ENCODE measurements at regions not wholly inside any gene's neighbourhood (a gene's known extent, or its start where the extent isn't known, plus 50 kb on each side); places are given as distances from the start of the nearest gene placed in this dataset.

DNA sequence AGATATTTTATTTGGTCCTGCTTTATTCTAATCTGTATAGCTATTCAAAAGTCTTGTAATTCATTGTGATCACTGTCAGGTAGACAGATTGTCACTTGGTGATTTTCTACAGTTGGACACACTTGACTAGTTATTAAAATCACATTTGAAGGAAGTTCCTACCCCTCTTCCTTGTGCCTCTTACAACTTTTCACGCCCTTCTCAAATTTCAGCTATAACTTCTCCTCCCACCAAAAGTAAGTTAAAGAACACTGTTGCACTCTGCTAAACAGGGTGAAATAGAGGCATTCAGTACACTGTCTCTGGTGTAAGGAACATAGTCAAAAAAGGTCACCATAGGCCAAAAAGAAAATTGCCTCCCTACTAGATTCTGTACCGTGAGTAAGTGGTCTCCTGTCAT lies 142.1 kb upstream of the POU5F2 start:
- no peak for DNase-seq

DNA sequence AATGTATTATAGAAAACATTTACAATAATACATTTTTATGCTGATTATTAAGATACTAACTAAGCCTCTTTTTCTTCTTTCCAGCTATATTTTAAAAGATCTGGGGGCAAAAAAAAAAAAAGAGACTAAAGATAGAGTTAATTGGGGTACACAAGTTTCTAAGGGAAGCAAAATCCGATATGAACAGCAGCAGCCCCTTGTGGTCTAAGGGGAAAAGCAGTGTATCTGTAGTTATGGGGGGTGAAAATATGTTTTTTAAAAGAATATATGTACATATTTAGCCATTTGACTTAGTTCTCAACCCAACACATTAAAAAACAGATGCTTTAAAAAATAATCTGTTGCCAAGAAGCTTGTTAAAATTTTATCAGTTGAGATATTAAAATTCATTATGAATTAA lies 134.3 kb upstream of the POU5F2 start:
- DNase-seq, result no peak

GRCh38 chr5:93874491-93874890 lies 133.1 kb upstream of the POU5F2 start:
- DNase-seq, result no peak

DNA sequence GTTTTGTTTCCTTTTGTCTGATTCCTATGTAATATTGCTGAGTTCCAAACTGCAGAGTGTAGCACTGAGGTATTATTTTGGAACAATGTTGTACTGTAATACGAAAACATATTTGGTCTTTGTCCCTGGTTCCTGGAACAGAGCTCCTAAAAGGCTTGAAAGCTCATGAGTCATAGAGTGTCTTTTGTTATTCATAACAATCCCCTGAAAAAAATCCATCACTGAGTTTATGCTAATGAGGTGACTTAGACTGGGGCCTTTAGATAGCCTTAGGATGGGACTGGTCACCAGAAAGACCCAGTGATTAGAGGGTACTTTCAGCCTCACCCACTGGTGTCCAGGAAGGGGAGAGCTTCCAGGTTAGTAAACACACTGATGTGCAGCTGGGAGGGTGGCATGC lies 132.7 kb upstream of the POU5F2 start:
- no peak for DNase-seq

GRCh38 chr5:93873211-93873736 lies 131.9 kb upstream of the POU5F2 start:
- no peak for DNase-seq

GRCh38 chr5:93870649-93871048 lies 129.2 kb upstream of the POU5F2 start:
- DNase-seq, result no peak

DNA sequence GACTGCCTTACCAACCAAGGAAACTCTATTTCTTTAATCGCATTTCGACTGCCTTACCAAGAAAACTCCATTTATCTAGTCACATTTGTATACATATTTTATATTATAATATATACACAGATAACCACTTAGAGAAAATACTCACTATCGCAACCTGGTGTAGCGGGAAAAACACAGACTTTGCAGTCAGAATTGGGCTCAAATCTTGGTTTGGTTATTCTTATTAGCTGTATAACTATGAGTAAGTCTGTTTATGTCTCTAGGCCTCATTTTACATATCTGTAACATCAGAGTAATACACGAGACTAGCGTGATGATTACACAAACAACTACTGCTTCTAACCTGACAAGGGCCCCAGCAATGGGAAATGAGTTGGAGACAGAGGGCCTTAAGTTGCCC lies 127.5 kb upstream of the POU5F2 start:
- DNase-seq, result no peak

DNA sequence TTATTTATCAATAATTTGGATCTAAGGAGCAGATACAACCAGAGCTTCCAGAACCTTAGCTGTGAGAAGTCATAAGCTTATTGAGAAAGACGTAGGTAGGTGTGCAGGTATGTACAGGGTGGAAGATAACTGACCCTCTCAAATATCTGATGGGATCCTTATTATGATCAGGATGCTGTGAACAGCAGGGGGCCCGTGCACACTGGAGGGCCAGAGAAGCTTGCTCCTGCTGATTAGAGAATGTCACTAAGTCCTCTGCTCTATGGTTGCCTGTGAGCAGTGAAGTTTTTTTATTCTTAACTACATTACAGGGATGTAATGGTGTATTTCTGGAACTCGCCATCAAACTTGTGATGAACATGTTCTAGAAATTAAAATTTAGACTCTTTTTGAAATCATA lies 108.9 kb upstream of the POU5F2 start:
- no peak for DNase-seq

DNA sequence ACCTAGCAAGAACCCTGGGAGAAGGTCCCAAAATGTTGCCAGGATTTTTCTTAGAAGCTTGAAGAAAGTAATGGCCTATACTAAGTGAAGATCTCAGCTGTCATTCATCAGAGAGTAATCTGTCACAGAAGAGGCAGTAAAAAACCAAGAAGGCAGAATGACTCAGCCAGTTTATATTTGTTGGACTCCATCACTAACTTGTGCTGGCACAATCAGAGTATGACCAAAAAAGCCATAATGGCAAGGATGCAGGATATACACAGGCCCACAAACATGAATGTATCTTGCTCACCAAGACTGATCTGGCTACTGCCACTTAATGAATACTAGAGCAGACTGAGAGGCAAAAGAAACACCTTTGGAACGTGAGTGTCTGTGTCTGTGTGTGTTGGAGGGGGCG lies 104.0 kb upstream of the POU5F2 start:
- no peak for DNase-seq

GRCh38 chr5:93831449-93831848 lies 90.0 kb upstream of the POU5F2 start:
- no peak for DNase-seq

DNA sequence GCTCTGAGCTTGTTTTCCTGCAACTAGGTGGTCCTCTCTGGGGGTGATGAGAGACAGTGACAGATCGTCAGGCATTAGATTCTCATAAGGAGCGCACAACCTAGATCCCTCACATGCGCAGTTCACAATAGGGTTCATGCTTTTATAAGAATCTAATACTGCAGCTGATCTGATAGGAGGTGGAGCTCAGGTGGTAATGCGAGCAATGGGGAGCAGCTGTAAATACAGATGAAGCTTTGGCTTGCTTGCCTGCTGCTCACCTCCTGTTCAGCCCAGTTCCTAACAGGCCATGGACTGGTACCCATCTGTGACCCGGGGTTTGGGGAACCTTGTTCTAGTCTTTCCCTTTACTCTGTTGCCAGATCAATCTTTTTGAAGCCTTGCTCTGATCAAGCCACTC lies 89.5 kb upstream of the POU5F2 start:
- DNase-seq, result no peak

DNA sequence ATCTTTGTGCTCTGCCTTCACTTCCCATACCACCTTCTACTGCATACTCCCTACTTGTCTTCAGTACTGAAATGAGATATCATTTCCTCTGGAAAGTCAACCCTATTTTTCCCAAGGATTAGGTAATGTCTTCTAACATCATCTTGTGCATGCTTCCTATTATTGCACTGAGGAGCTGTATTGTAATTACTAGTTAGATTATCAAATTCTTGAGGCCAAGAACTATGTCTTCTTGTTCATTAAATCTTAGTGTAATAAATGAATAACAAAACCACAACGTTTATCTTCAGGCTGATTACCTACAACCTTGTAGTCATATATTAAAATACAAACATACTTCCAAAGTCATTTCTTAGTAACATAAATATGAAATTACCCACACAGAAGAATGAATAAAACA lies 87.9 kb upstream of the POU5F2 start:
- no peak for DNase-seq

DNA sequence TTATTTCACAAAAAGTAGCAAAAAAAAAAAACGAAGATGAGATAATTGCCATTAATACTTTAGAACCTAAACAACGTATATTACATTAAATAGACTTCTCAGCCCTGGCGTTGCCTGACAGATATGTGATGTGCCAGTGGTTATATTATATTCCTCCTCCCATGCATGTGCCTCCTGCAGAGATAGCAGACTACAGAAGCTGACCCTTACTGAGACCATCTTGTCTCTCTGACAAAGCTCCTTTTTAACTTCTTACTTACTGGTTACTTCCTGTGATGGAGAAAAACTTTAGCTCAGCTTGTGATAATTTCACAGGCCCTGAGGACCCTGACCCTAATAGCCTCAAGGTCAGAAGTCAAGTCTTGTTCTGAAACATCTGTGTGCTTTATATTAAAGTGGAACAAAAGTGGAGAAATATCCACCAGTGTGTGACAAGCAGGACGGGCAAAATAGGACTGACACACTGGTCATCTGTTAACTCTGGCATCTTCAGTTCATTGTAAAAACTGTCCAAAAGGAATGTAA lies 80.6 kb upstream of the POU5F2 start:
- DNase-seq, result no peak

GRCh38 chr5:93819668-93820067 lies 78.3 kb upstream of the POU5F2 start:
- no peak for DNase-seq

GRCh38 chr5:93810780-93811179 lies 69.4 kb upstream of the POU5F2 start:
- no peak for DNase-seq

- DNase-seq, result no peak
Measured at GRCh38 chr5:93809430-93809829, 68.0 kb upstream of the POU5F2 start.

- DNase-seq, result no peak
Measured at GRCh38 chr5:93807846-93808245, 66.4 kb upstream of the POU5F2 start.

GRCh38 chr5:93805616-93806379 lies 64.4 kb upstream of the POU5F2 start:
- DNase-seq, result no peak

- peak; percentile 49 to 57 for DNase-seq
Measured at GRCh38 chr5:93800988-93801811, 59.8 kb upstream of the POU5F2 start.

- no peak for DNase-seq
Measured at GRCh38 chr5:93794954-93795353, 53.6 kb upstream of the POU5F2 start.

GRCh38 chr5:93793159-93793781 lies 51.9 kb upstream of the POU5F2 start:
- DNase-seq, result no peak

- DNase-seq, result peak in 1 of 2 experiments; percentile 29
Measured at GRCh38 chr5:93791518-93791972, 50.1 kb upstream of the POU5F2 start.
